Kidney epithelial cell (primary cell): ENCODE measurements at regions not wholly inside any gene's neighbourhood (a gene's known extent, or its start where the extent isn't known, plus 50 kb on each side); places are given as distances from the start of the nearest gene placed in this dataset.

ENCODE experiments used
- DNase-seq: peaks from one replicate; pipeline ENCODE4 v3.0.0-alpha.2; 2010; ENCODE audit warnings: low read depth
- H3K27me3 ChIP-seq: 2 replicates; pipeline ENCODE4 v1.6.0; 2011; ENCODE audit warnings: low read length; ENCODE audit not compliant: control insufficient read depth, insufficient read depth
- H3K36me3 ChIP-seq: 2 replicates; pipeline ENCODE4 v1.5.1; 2011; ENCODE audit warnings: low read length; ENCODE audit not compliant: control insufficient read depth, insufficient read depth
- H3K4me3 ChIP-seq: 2 replicates; pipeline ENCODE4 v1.5.1; 2011; ENCODE audit warnings: low read depth, mild to moderate bottlenecking, control low read depth, low read length
- CTCF ChIP-seq: IDR thresholded peaks from 2 replicates; pipeline ENCODE4 v1.5.1; 2011; ENCODE audit warnings: mild to moderate bottlenecking, moderate library complexity, low read length, control low read depth, inconsistent platforms; ENCODE audit not compliant: insufficient read depth, poor library complexity, severe bottlenecking

- TF ChIP-seq CTCF = no peak
- Histone ChIP-seq H3K36me3 (no peaks in the 10 kb centered on the region), H3K4me3 (no peak overlapping the region), H3K27me3 (no peaks in the 10 kb centered on the region)
- no peak for DNase-seq
These were observed 346.0 kb downstream of the CYRIA start for GRCh38 chr2:16319551-16320121.

GRCh38 chr2:16318474-16319195 lies 347.0 kb downstream of the CYRIA start:
- Histone ChIP-seq H3K27me3 (no peaks in the 10 kb centered on the region), H3K36me3 (no peaks in the 10 kb centered on the region), H3K4me3 (no peak overlapping the region)
- no peak for DNase-seq
- no peak for TF ChIP-seq CTCF

- DNase-seq = no peak
- H3K27me3 ChIP-seq = no peaks in the 10 kb centered on the region
- no peak for TF ChIP-seq CTCF
These were observed 347.6 kb downstream of the CYRIA start for GRCh38 chr2:16318051-16318450.

GRCh38 chr2:16317211-16317830 lies 348.3 kb downstream of the CYRIA start:
- no peaks in the 10 kb centered on the region for H3K36me3 ChIP-seq
- H3K4me3 ChIP-seq = no peak overlapping the region
- TF ChIP-seq CTCF = no peak
- no peak for DNase-seq
- no peaks in the 10 kb centered on the region for H3K27me3 ChIP-seq

More at GRCh38 chr2:16318051-16318450, 347.6 kb downstream of the CYRIA start:
- Histone ChIP-seq H3K4me3 (no peak overlapping the region), H3K36me3 (no peaks in the 10 kb centered on the region)

- TF ChIP-seq CTCF = no peak
- no peak overlapping the region for H3K4me3 ChIP-seq
- no peaks in the 10 kb centered on the region for H3K36me3 ChIP-seq
- H3K27me3 ChIP-seq = no peaks in the 10 kb centered on the region
- no peak for DNase-seq
These were observed 349.0 kb downstream of the CYRIA start for GRCh38 chr2:16316456-16317210.
